ENCODE measurements at regions not wholly inside any gene's neighbourhood (a gene's known extent, or its start where the extent isn't known, plus 50 kb on each side); places are given as distances from the start of the nearest gene placed in this dataset.

DNA sequence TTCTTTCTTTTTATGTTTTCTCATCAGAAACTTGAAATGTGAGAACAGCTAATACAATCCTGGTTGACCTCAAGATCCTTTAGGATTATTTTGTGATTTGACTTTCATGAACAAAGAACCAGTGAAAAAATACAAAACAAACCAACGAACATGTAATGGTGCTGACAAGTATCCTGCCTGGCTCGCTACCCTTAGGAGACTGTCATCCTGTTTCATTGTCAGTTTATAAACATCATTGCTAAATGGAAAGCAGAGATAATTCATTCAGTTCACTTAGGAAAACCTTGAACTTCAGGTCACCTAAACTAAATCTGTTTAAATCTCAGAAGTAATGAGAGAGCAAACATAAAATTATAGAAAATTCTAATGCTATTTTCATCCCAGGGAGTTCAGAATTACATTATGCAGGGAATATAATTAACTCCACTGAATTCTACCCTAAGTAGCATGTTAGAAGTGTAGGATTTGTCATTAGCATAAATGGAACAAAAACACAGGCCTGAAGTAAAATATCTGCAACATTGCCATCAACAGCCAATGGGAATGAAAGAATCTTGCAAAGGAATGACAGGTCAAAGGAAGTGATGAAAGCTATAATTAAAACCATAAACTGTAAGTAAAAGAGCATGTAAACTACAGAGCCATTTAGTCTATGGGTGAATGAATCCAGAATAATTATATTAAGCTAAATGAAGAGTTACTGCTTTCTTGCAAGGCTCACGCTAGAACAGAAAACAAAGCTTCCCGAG, 401.2 kb upstream of the MANEA start:
- no peak for ATAC-seq
- H3K36me3 Mint-ChIP-seq = no peaks in the 10 kb centered on the region
- H3K27ac Mint-ChIP-seq = no peak overlapping the region
- no peaks in the 10 kb centered on the region for H3K27me3 Mint-ChIP-seq
- CTCF ChIA-PET = no interaction called here
- H3K4me1 Mint-ChIP-seq = no peaks in the 10 kb centered on the region
- H3K4me3 Mint-ChIP-seq = no peak overlapping the region
- H3K9me3 Mint-ChIP-seq (ENCODE audit: low read depth) = no peaks in the 10 kb centered on the region
- no peak for DNase-seq

DNA sequence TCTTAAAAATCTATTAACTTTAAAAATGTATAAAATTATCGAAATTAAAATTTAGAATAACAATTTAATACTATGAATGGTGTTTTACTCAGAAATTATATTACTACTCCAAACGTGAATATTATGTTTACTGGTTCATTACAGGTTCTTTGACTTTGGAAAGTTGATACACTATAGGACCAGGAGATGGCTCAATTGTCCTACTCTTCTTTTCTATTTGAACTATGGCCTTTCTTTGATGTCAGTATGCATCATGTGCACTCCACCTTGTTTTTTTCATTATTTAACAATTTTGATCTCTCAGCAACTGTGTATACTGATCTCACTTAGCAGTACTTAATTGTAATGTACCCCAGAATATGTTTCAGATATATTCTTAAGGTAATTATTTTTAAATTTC, 391.5 kb upstream of the MANEA start:
- Mint-ChIP-seq H3K27me3 (no peaks in the 10 kb centered on the region), H3K36me3 (no peaks in the 10 kb centered on the region), H3K27ac (no peak overlapping the region), H3K9me3 (ENCODE audit: low read depth) (no peaks in the 10 kb centered on the region), H3K4me1 (no peaks in the 10 kb centered on the region), H3K4me3 (no peak overlapping the region)
- CTCF ChIA-PET = no interaction called here
- DNase-seq (no peak), ATAC-seq (no peak)

GRCh38 chr6:95186710-95187109, 390.6 kb upstream of the MANEA start:
- Mint-ChIP-seq H3K9me3 (ENCODE audit: low read depth) (no peaks in the 10 kb centered on the region), H3K4me1 (no peaks in the 10 kb centered on the region), H3K36me3 (no peaks in the 10 kb centered on the region), H3K27ac (no peak overlapping the region), H3K4me3 (no peak overlapping the region), H3K27me3 (no peaks in the 10 kb centered on the region)
- CTCF ChIA-PET = no interaction called here
- ATAC-seq = no peak
- DNase-seq = no peak

DNA sequence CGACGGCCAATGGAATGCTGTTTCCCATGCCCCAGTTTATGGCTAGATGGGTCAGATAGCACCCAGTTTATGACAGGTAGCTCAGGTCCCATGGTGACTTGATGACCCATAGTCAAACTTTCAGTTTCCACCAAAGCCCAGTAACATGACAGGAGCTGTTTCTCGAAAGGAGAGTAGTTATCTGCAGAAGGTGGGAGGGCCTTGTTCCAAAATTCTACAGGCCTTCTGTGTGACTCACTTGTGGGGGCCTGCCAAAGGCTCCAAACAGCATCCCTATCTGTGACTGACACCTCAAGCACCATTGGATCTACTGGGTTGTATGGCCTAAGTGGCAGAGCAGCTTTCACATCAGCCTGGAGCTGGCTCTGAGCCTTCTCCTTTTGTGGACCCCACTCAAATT, 379.7 kb upstream of the MANEA start:
- H3K4me3 Mint-ChIP-seq = no peak overlapping the region
- no peaks in the 10 kb centered on the region for H3K4me1 Mint-ChIP-seq
- ATAC-seq (no peak), DNase-seq (no peak)
- H3K27me3 Mint-ChIP-seq = no peaks in the 10 kb centered on the region
- H3K27ac Mint-ChIP-seq = no peak overlapping the region
- H3K9me3 Mint-ChIP-seq (ENCODE audit: low read depth) = no peaks in the 10 kb centered on the region
- CTCF ChIA-PET = no interaction called here
- H3K36me3 Mint-ChIP-seq = no peaks in the 10 kb centered on the region

DNA sequence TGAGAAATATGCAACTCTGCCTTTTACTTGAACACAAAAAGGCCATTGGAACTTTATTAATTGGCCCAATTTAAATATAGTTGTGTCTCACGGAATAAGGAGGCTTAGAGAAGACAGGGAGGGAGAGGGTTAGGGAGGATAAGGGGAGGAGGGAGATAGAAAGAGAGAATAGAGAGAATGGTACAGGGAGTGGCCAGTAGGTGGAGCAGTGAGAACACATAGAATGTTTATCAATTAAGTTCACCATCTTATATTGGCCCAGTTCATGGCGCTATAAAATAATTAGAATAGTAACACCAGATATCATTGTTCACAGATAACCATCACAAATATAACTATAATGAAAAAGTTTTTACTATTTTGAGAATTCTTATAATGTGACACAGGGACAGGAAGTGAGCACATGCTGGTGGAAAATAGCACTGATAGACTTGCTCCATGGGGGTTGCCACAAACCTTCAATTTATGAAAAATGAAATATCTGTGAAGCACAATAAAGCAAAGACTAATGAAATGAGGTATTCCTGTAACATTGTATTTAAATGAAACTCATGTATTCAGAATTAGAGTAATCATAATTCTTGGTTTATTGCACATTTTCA, 374.1 kb upstream of the MANEA start:
- Mint-ChIP-seq H3K27me3 (no peaks in the 10 kb centered on the region), H3K4me1 (no peaks in the 10 kb centered on the region), H3K27ac (no peak overlapping the region), H3K36me3 (no peaks in the 10 kb centered on the region), H3K4me3 (no peak overlapping the region), H3K9me3 (ENCODE audit: low read depth) (no peaks in the 10 kb centered on the region)
- DNase-seq (no peak), ATAC-seq (no peak)
- CTCF ChIA-PET = interaction anchor here (0.7 to 1.1 kb wide), 3 partner anchors 10 to 76 kb away, joined by 3 read pairs; no protein-coding TSS in a partner anchor

GRCh38 chr6:95204178-95204577, 373.2 kb upstream of the MANEA start:
- ATAC-seq (no peak), DNase-seq (no peak)
- no peaks in the 10 kb centered on the region for H3K4me1 Mint-ChIP-seq
- H3K27ac Mint-ChIP-seq = no peak overlapping the region
- no peaks in the 10 kb centered on the region for H3K9me3 Mint-ChIP-seq (ENCODE audit: low read depth)
- no peaks in the 10 kb centered on the region for H3K27me3 Mint-ChIP-seq
- H3K36me3 Mint-ChIP-seq = no peaks in the 10 kb centered on the region
- no peak overlapping the region for H3K4me3 Mint-ChIP-seq
- CTCF ChIA-PET = no interaction called here

GRCh38 chr6:95208621-95209020, 368.7 kb upstream of the MANEA start:
- Mint-ChIP-seq H3K4me1 (no peaks in the 10 kb centered on the region), H3K4me3 (no peak overlapping the region), H3K27ac (no peak overlapping the region), H3K9me3 (ENCODE audit: low read depth) (no peaks in the 10 kb centered on the region), H3K36me3 (no peaks in the 10 kb centered on the region), H3K27me3 (no peaks in the 10 kb centered on the region)
- CTCF ChIA-PET = no interaction called here
- DNase-seq (no peak), ATAC-seq (no peak)

DNA sequence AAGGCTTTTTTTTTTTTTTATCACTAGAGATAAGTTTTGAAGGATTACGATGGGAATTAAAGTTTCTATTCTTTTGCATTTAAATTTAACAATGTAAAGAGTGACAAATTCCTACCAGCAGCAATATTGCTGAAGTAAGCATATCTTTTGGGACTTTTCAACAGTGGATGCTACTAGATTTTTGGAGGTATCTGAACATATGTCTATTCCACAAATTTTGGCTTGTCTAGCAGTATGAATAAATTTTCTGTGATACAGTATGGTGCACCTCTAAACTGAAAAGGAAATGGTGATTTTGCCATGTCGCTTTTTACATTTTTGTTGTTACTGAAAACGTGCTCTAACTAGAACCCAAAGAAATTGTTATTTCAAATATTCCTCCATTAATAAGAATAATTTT, 368.3 kb upstream of the MANEA start:
- CTCF ChIA-PET = no interaction called here
- no peak for ATAC-seq

GRCh38 chr6:95216555-95216954, 360.8 kb upstream of the MANEA start:
- no peak for ATAC-seq
- Mint-ChIP-seq H3K9me3 (ENCODE audit: low read depth) (no peaks in the 10 kb centered on the region), H3K4me3 (no peak overlapping the region), H3K36me3 (no peaks in the 10 kb centered on the region), H3K4me1 (no peaks in the 10 kb centered on the region), H3K27ac (no peak overlapping the region), H3K27me3 (no peaks in the 10 kb centered on the region)
- CTCF ChIA-PET = no interaction called here
- DNase-seq = no peak

More for the DNA sequence above, 368.3 kb upstream of the MANEA start:
- Mint-ChIP-seq H3K9me3 (ENCODE audit: low read depth) (no peaks in the 10 kb centered on the region), H3K4me3 (no peak overlapping the region), H3K27ac (no peak overlapping the region), H3K27me3 (no peaks in the 10 kb centered on the region), H3K36me3 (no peaks in the 10 kb centered on the region), H3K4me1 (no peaks in the 10 kb centered on the region)
- DNase-seq = no peak

DNA sequence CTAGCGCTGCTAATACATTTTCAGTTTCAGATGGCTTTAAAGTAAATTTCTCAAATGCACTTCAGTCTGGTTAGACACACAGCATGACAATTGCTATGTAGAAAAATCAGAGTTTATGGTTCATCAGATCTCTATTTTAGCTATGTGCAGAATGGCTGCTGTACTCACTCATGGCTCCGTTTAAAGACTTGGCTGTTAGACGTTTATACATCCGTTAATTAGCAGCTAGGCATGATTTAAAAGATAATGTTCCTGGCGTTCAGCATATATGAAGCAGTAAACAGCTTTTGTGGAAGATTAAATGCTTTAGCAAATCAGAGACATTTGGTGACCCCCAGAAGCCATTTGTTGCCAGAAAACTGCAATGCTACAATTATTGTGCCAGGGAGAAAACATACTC, 350.0 kb upstream of the MANEA start:
- CTCF ChIA-PET = no interaction called here
- DNase-seq (no peak), ATAC-seq (no peak)
- Mint-ChIP-seq H3K9me3 (ENCODE audit: low read depth) (no peaks in the 10 kb centered on the region), H3K36me3 (no peaks in the 10 kb centered on the region), H3K4me1 (no peaks in the 10 kb centered on the region), H3K4me3 (no peak overlapping the region), H3K27me3 (peaks cover 2% of the 10 kb centered on the region), H3K27ac (no peak overlapping the region)

DNA sequence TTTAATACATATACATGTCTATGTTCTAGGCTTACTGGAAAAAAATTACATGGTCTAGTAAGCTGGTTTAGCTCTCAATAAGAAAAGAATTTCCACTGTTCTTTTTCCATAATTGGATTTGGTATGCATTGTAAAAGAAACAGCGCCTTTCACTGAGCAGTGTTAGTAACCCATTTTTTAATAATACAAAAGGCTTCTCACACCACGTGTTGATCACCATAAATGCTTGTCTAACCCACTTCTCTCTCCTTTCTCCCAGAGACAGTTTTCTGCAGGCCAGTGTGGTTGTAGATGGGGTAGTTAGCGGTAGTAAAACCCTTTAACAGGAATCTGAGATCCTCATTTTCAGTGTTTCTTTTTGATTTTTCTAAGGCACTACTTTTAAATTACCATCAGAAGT, 348.7 kb upstream of the MANEA start:
- DNase-seq = no peak
- Mint-ChIP-seq H3K27me3 (peaks cover 2% of the 10 kb centered on the region), H3K9me3 (ENCODE audit: low read depth) (no peaks in the 10 kb centered on the region), H3K4me3 (no peak overlapping the region), H3K4me1 (no peaks in the 10 kb centered on the region), H3K27ac (no peak overlapping the region), H3K36me3 (no peaks in the 10 kb centered on the region)
- CTCF ChIA-PET = no interaction called here
- ATAC-seq = no peak

DNA sequence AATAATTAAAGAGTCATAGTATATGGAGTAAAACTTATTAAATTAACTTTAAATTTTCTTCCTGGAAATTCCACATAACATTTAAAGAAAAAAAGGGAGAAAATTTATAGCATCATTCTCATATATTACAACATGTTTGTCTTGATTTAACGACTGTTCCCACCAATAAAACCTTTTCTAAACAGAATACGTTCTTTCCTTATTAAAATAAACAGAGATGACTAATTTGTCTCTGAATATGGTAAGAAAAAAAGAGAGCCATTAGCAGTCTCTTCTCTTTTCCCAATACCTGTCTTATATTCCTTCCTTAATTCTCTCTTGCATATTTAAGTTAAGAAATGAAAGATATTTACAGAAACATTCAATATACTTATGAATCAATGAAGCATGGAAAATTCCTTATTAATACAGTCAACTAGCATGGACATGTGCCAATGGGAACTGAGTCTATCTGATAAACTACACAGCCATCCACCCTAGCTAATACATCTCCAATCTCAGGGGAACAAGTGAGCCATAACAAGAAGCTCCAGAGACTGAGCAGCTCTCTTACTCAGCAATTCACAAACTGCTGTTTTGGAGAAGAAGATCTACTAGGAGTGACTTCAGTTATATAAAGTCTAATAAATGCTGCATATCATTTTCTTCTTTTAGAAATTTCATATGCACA, 347.1 kb upstream of the MANEA start:
- DNase-seq (no peak), ATAC-seq (no peak)
- Mint-ChIP-seq H3K4me3 (no peak overlapping the region), H3K36me3 (no peaks in the 10 kb centered on the region), H3K27me3 (peaks cover 2% of the 10 kb centered on the region), H3K9me3 (ENCODE audit: low read depth) (no peaks in the 10 kb centered on the region), H3K27ac (no peak overlapping the region), H3K4me1 (no peaks in the 10 kb centered on the region)
- CTCF ChIA-PET = no interaction called here

DNA sequence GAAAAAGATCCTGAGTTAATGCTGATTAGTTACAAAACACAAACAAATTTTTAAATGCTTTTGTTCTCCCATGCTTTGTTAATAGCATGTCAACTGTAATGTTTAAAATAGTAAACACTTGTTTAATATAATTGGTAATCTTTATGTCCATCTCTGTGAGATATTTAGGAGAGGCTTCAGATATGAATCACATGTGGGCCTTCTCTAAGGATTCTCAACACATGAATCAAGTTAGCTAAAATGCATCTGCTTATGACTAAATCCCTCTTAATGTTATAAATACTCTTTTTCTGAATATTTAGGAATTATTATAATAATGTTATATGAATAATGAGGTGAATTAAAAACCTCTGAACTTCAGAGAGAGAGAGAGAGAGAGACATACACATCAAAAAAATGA, 345.9 kb upstream of the MANEA start:
- DNase-seq (no peak), ATAC-seq (no peak)
- Mint-ChIP-seq H3K4me1 (no peaks in the 10 kb centered on the region), H3K27ac (no peak overlapping the region), H3K36me3 (no peaks in the 10 kb centered on the region), H3K4me3 (no peak overlapping the region), H3K27me3 (peaks cover 2% of the 10 kb centered on the region), H3K9me3 (ENCODE audit: low read depth) (no peaks in the 10 kb centered on the region)
- CTCF ChIA-PET = no interaction called here

- ATAC-seq = no peak
- H3K9me3 Mint-ChIP-seq (ENCODE audit: low read depth) = no peaks in the 10 kb centered on the region
- H3K4me3 Mint-ChIP-seq = no peak overlapping the region
- no peak overlapping the region for H3K27ac Mint-ChIP-seq
- H3K36me3 Mint-ChIP-seq = no peaks in the 10 kb centered on the region
- H3K4me1 Mint-ChIP-seq = no peaks in the 10 kb centered on the region
- H3K27me3 Mint-ChIP-seq = peaks cover 2% of the 10 kb centered on the region
- CTCF ChIA-PET = no interaction called here
- no peak for DNase-seq
Measured at GRCh38 chr6:95232446-95232845, 344.9 kb upstream of the MANEA start.
